ENCODE measurements at regions not wholly inside any gene's neighbourhood (a gene's known extent, or its start where the extent isn't known, plus 50 kb on each side); places are given as distances from the start of the nearest gene placed in this dataset.

DNA sequence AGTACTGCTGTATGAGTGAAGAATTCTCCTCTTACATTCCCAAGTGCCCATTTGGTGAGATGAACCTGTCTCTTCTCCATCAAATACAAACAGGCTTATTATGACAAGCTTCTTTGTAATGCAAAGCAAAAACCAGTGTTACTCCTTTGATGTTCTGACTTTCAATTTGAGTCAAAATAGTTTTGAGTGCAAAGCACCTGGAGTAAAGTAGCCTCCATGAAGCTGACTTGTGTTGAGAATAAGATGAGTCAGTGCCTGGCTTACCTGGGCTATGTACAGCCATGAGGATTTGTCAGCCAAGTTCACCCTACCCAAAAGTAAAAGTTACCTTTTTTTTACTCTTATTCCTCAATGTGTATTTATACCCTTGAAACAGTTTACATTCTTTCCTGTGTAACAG is 132.5 kb upstream of the FMR1 start:
- TF ChIP-seq, protein P1, sequence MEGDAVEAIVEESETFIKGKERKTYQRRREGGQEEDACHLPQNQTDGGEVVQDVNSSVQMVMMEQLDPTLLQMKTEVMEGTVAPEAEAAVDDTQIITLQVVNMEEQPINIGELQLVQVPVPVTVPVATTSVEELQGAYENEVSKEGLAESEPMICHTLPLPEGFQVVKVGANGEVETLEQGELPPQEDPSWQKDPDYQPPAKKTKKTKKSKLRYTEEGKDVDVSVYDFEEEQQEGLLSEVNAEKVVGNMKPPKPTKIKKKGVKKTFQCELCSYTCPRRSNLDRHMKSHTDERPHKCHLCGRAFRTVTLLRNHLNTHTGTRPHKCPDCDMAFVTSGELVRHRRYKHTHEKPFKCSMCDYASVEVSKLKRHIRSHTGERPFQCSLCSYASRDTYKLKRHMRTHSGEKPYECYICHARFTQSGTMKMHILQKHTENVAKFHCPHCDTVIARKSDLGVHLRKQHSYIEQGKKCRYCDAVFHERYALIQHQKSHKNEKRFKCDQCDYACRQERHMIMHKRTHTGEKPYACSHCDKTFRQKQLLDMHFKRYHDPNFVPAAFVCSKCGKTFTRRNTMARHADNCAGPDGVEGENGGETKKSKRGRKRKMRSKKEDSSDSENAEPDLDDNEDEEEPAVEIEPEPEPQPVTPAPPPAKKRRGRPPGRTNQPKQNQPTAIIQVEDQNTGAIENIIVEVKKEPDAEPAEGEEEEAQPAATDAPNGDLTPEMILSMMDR (IDR thresholded peaks at IDR 0.05 in 2 of 3, conservative IDR thresholded peaks at IDR 0.05 in 1 of 3; ENCODE audit: borderline replicate concordance in 1 of 3, insufficient read depth in 1 of 3, low read depth in 2 of 3, low read length in 2 of 3): no peak
- TF ChIP-seq, protein P2, sequence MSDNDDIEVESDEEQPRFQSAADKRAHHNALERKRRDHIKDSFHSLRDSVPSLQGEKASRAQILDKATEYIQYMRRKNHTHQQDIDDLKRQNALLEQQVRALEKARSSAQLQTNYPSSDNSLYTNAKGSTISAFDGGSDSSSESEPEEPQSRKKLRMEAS (IDR thresholded peaks at IDR 0.05): no peak
- no peak for TF ChIP-seq POLR2A (IDR thresholded peaks at IDR 0.05; ENCODE audit: borderline replicate concordance, extremely low read depth, insufficient read depth, insufficient read length)
- TF ChIP-seq POLR2AphosphoS5 (IDR thresholded peaks at IDR 0.05; ENCODE audit: low read depth, low read length): no peak
